SH-SY5Y (cell line): ENCODE measurements at regions not wholly inside any gene's neighbourhood (a gene's known extent, or its start where the extent isn't known, plus 50 kb on each side); places are given as distances from the start of the nearest gene placed in this dataset.

ENCODE experiments used
- GATA2 ChIP-seq: IDR thresholded peaks from 2 replicates; pipeline ENCODE4 v1.6.1; 2011; ENCODE audit warnings: mild to moderate bottlenecking, low read depth, low read length
- GATA3 ChIP-seq: IDR thresholded peaks from 2 replicates; pipeline ENCODE4 v1.6.1; 2011; ENCODE audit warnings: low read depth, mild to moderate bottlenecking, low read length, moderate library complexity

- TF ChIP-seq GATA2: no peak
- no peak for TF ChIP-seq GATA3
Measured at GRCh38 chr18:78875778-78876650, 103.6 kb upstream of the SALL3 start.
